Fibroblast of skin of left biceps (primary cell): ENCODE measurements at regions not wholly inside any gene's neighbourhood (a gene's known extent, or its start where the extent isn't known, plus 50 kb on each side); places are given as distances from the start of the nearest gene placed in this dataset.

Experiments used
- DNase-seq, 2 experiments: peaks; one replicate each; pipeline ENCODE4 v3.0.0-alpha.2; 2013; ENCODE audit warnings: low read depth in 2 of 2

DNA sequence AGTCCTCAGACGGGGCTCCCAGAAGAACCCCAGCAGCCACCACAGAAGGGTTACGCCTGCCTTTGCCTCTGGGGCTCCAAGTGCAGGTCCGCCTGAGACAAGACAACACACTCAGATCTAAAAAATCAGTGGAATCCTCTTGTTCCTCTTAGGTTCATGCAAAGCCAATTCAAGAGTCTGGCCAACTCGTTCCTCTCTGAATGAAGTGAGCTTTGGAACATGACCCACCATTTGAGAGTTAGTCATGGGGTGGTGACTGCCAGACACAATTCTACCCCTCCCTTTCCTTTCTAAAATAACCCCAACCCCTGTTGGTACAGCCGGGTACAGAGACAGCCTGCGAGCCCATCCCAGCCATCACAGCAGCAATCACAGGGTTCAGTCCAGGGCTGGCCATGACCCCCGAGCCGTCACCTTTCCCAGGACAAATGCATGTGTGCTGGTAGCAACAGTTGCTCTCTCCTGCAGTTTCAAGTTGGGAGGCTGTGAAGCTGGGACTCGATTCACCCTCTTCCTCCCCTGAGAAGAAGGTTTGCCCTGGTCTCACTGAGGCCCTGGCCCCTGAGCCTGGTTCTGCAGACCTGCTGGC lies 183.1 kb upstream of the SH3BP4 start:
- no peak for DNase-seq

DNA sequence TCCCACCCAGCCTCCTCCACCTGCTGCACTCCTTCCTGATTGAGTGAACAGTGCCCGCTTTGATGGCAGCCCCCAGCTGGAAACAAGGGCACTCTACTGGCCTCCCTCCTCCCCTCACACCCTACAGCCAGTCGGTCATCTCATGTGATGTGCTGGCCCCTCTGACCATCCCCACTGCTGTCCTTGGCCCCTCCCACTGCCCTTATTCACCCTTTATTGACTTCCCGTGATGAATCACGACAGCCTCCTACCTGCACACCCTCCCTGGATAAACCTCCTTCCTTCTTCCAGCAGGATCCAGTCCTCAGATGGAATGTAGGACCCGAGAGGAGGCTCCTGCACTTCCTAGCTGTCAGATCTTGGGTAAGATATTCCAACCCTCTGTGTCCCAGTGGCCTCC lies 186.5 kb upstream of the SH3BP4 start:
- no peak for DNase-seq

DNA sequence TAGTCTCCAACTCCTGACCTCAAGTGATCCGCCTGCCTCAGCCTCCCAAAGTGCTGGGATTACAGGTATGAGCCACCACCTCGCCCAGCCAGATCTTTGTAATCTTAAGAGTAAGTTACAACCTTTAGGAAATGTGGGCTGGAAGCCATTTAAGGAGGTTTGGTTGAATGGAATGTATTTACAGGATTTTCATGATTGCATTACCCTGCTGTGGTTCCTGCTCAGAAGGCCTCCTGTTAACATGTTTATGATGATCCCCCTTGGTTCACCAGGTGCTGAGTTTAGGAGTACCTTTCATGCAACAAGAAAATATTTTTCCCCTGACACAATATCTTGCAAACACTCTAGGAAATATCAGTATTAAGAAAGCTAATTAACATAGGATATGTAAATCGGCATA lies 187.4 kb upstream of the SH3BP4 start:
- DNase-seq, result no peak

DNA sequence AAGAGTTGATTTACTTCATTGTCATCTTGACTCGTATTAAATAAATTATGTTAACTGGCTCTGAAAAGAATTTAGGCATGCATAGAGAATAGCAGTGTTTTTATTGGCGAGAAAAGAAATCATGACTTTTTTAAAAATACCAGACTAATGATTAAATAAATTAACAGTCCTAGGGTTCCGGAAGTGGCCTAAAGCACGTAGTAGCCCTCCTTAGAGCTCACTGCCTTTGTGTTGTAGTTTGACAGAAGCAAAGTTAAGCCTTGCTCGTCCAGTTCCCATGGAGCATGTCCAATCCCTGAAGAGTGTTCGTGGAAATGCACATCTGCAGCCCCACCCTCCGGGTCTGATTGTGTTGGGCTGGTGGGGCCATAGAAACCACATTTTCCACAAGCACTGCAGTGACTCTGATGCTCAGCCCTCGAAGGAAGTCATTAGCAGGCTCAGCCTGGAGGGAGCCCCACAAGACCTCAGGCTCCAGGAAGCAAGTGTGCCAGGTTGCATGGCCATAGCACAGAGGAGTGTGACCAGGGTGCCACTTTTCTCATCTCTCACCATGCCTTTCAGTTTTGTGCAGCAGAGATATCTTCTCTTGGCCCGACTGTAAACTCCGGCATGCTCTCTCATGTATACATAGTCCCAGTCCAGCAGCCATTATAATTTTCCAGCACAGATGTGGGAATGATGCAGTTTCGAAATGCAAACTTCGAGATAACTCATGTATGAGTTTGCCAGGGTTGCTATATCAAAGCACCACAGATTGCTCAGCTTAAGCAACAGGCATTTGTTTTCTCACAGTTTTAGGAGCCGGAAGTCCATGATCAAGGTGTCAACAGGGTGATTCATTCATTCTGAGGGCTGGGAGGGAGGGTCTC lies 188.6 kb upstream of the SH3BP4 start:
- peak; percentile 47 to 53 for DNase-seq

DNA sequence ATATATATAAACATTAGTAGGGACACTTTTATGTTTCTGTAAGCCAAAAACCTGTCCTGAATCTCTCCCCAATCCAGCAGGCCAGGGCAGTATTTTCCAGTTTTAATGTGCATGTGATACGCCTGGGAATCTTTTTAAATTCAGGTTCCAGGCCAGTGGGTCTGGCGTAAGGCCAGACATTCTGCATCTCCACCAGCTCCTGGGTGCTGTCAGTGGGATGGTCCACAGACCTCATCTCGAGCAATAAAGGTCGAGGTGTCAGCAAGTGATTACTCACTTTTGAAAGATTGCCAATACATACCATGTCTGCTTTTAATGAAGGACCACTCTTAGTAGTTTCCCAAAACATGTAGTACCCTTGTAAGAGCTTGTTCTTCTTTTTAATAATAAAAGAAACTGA lies 189.9 kb upstream of the SH3BP4 start:
- no peak for DNase-seq

GRCh38 chr2:234754126-234754525 lies 197.7 kb upstream of the SH3BP4 start:
- DNase-seq, result no peak

- DNase-seq, result no peak
These were observed 198.1 kb upstream of the SH3BP4 start for GRCh38 chr2:234753701-234754100.

GRCh38 chr2:234752966-234753365 lies 198.9 kb upstream of the SH3BP4 start:
- no peak for DNase-seq

DNA sequence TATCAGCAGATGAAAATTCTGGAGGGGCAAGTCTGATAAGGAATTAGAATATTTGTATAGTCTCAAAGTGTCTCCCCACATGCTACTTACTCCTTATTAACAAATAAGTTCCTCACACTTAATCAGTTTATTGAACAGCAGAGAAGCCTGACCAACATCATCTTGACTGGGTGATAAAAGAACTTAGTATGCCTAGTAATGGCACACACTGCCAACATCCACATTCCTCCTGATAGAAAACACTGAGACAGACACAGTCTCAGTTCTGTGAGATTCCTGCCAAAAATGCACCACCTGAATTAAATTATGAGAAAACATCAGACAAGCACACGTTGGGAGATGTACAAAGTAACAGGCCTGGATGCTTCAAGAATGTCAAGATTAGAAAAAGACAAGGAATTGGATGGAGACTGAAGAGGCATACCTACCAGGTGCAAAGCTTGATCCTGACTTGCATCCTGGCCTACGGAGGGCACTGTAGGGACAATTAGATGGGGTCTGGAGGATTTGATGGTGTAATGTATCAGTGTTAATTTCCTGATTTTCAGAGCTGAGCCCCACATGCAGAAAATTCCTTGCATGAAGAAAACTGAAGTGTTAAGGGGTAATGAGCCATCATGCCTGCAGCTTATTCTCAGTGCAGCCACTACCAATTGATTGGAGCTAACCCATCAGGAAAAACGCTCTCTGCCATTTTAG lies 200.4 kb upstream of the SH3BP4 start:
- DNase-seq, result no peak

GRCh38 chr2:234747833-234748559 lies 203.8 kb upstream of the SH3BP4 start:
- DNase-seq, result no peak

DNA sequence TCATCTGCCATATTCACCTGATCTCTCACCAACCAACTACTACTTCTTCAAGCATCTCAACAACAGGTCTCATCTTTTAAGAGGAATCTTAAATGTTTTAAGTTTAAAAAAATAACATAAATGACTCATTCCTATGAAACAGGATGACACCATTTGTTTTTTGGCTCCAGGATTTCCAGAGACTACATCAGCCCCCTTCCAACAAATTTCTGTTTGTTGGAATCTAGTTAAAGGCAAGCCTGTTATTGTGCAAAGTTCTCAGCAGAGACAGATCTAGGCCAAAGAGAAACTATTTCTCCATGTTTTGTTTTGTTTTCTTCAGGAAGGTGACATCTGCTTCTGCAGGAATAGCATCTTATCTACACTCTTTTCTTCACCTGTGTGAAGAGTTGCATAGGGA lies 204.8 kb upstream of the SH3BP4 start:
- DNase-seq, result no peak

GRCh38 chr2:234745347-234745746 lies 206.5 kb upstream of the SH3BP4 start:
- no peak for DNase-seq

DNA sequence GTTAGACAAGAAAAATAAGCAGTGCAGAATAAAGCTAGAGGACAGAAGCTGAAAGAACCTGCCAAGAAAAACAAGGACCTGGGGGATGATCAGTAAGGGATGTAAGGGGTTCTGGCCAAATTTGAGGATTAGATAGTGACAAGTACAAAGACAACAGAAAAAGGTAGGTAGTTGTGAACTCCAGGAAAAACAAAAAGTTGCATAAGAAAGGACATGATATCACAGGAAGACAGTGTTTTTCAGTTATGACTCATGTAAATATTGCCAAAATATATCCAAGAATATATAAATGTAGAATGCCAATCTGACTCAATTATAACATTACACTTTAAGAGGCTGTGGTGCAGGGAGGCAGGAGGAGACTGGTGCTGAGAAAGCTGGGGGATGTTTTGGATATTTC lies 209.8 kb upstream of the SH3BP4 start:
- no peak for DNase-seq

GRCh38 chr2:234739061-234739460 lies 212.8 kb upstream of the SH3BP4 start:
- DNase-seq, result no peak

DNA sequence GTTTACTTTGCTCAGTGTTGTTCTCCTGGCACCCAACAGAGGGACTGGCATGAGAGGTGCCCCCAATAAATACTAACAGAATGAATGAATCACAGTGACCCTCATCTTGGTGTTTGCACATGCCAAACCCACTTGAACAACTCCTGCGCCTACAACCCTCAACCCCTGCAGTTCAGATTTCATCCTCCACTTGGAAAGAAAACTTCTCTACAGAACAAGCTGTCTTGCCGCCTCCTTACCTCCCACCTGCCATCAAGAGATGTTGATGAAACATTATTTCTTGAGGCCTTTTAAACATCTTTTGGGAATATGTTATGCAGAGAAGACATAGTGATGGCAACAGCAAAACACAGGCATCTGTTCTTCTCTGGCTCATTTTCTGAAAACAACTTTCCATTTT lies 216.0 kb upstream of the SH3BP4 start:
- no peak for DNase-seq

DNA sequence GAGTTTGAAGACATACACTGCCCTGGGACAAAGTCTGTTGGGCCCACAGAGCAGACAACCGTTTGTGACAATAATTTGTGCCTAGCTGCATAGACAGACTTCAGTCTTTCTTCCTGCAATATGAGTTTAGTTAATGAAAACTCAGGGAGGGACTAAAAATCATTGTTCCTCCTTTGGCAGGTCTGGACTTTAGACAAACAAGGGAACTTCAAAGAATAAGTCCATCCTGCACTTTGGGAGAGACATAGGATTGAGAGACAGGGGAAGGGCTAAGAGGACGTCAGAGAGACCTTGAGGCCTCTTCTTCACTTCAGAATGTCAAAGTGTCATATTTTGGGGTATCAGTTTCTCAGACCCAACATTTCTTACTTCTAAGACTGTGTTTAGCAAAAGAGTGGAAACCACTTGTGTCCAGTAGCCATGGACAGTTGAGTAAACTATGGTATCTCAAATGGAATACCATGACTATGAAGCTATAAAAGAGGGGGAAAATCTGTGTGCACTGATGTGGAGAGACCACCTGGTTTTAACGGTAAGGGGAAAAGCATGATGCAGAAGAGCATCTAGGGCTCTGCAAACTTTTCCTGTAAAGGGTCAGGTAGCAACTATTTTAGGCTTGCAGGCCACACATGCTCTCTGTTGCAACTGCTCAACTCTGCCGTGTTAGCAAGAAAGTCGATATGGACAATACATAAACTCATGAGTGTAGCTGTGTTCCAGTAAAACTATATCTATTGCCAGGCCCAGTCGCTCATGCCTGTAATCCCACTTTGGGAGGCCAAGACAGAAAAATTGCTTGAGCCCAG lies 217.8 kb upstream of the SH3BP4 start:
- DNase-seq, result no peak

DNA sequence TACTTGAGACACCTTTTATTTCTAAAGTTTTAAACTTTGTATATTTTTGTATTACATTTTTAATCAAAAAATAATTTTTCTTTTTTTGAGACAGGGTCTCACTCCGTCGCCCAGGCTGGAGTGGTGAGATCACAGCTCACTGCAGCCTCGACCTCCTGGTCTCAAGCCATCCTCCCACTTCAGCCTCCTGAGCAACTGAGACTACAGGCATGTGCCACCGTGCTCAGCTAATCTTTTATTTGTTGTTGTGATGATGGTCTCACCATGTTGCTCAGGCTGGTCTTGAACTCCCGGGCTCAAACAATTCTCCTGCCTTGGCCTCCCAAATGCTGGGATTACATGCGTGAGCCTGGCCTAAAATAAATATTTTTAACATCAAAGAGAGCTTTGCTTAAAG lies 218.7 kb upstream of the SH3BP4 start:
- no peak for DNase-seq

- no peak for DNase-seq
These were observed 219.3 kb upstream of the SH3BP4 start for GRCh38 chr2:234732404-234733092.

- DNase-seq, result no peak
These were observed 220.6 kb upstream of the SH3BP4 start for GRCh38 chr2:234731236-234731635.

GRCh38 chr2:234730066-234730640 lies 221.7 kb upstream of the SH3BP4 start:
- no peak for DNase-seq
